ENCODE measurements at regions not wholly inside any gene's neighbourhood (a gene's known extent, or its start where the extent isn't known, plus 50 kb on each side); places are given as distances from the start of the nearest gene placed in this dataset.

DNA sequence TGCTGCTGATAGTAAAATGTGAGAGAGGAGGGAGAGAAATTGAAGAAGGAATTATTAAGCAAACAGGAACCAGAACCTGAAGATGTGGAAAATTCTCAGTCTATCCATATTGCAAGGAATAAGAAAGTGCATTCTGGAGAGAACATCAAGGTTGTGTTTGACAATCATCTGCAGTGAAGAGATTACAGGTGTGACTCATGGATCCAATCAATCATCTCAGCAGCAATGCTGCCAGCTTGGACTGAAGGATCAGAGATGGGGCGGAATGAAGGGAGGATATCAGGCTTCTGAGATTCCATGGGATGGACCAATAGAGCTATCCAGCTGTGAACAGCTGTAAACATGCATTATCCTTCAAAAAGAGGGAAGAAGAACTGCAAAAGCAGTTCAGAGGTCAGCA, 247.3 kb downstream of the LPIN1 start:
- TF ChIP-seq CTCF (IDR thresholded peaks at IDR 0.05) (no peak), POLR2A (IDR thresholded peaks at IDR 0.05) (no peak)
